DOHH2 (cell line): ENCODE measurements at regions not wholly inside any gene's neighbourhood (a gene's known extent, or its start where the extent isn't known, plus 50 kb on each side); places are given as distances from the start of the nearest gene placed in this dataset.

Experiments used
- H3F3A ChIP-seq: fragments of 200-600 bp; sonication (generic), shearing (Covaris generic); 2 replicates; pipeline ENCODE4 v1.6.0; 2016; ENCODE audit warnings: antibody characterized with exemption, mild to moderate bottlenecking; ENCODE audit not compliant: control insufficient read depth, insufficient read depth
- H3K27ac ChIP-seq: fragments of 200-600 bp; sonication (generic); 2 replicates; pipeline ENCODE4 v1.5.1; 2014; ENCODE audit warnings: low read depth, mild to moderate bottlenecking, low read length, moderate library complexity
- H3K27me3 ChIP-seq: fragments of 200-600 bp; sonication (generic); 2 replicates; pipeline ENCODE4 v1.6.1; 2014; ENCODE audit warnings: mild to moderate bottlenecking, low read length, mixed read lengths; ENCODE audit not compliant: control insufficient read depth
- H3K36me3 ChIP-seq: fragments of 200-600 bp; sonication (generic); 2 replicates; pipeline ENCODE4 v1.6.1; 2014; ENCODE audit warnings: mild to moderate bottlenecking, low read length, moderate library complexity, mixed read lengths; ENCODE audit not compliant: control insufficient read depth
- H3K4me1 ChIP-seq: fragments of 200-600 bp; sonication (generic); 2 replicates; pipeline ENCODE4 v1.6.1; 2014; ENCODE audit warnings: mild to moderate bottlenecking, low read length, mixed read lengths; ENCODE audit not compliant: control insufficient read depth
- H3K4me2 ChIP-seq: fragments of 200-600 bp; sonication (generic); 2 replicates; pipeline ENCODE4 v1.6.0; 2014; ENCODE audit warnings: mild to moderate bottlenecking, low read length, moderate library complexity
- H3K4me3 ChIP-seq: fragments of 200-600 bp; sonication (generic); 2 replicates; pipeline ENCODE4 v1.5.1; 2014; ENCODE audit warnings: mild to moderate bottlenecking, low read length, mixed read lengths
- H3K79me2 ChIP-seq: fragments of 200-600 bp; sonication (generic); 2 replicates; pipeline ENCODE4 v1.6.1; 2014; ENCODE audit warnings: mild to moderate bottlenecking, low read length, mixed read lengths; ENCODE audit not compliant: control insufficient read depth
- H3K9me2 ChIP-seq: fragments of 200-600 bp; sonication (generic); replicated peaks from 2 replicates; pipeline ENCODE4 v1.6.1; 2014; ENCODE audit warnings: mild to moderate bottlenecking, low read length, mixed read lengths; ENCODE audit not compliant: control insufficient read depth
- H3K9me3 ChIP-seq: fragments of 200-600 bp; sonication (generic); 2 replicates; pipeline ENCODE4 v1.6.1; 2014; ENCODE audit warnings: antibody characterized with exemption, low read length, mixed read lengths; ENCODE audit not compliant: control insufficient read depth, insufficient read depth
- H4K20me1 ChIP-seq: fragments of 200-600 bp; sonication (generic); 2 replicates; pipeline ENCODE4 v1.6.0; 2014; ENCODE audit warnings: low read depth, mild to moderate bottlenecking, antibody characterized with exemption, low read length, moderate library complexity; ENCODE audit not compliant: control insufficient read depth, insufficient read depth
- CTCF ChIP-seq: fragments of 200-600 bp; sonication (generic); IDR thresholded peaks from one replicate; pipeline ENCODE4 v1.5.1; 2014; ENCODE audit warnings: antibody characterized with exemption, mild to moderate bottlenecking, low read depth, low read length; ENCODE audit not compliant: poor library complexity, severe bottlenecking
- EZH2phosphoT487 ChIP-seq: fragments of 200-600 bp; sonication (generic); IDR thresholded peaks from 2 replicates; pipeline ENCODE4 v1.6.1; 2017; ENCODE audit warnings: borderline replicate concordance, mild to moderate bottlenecking, antibody characterized with exemption, low read length, moderate library complexity, mixed read lengths

DNA sequence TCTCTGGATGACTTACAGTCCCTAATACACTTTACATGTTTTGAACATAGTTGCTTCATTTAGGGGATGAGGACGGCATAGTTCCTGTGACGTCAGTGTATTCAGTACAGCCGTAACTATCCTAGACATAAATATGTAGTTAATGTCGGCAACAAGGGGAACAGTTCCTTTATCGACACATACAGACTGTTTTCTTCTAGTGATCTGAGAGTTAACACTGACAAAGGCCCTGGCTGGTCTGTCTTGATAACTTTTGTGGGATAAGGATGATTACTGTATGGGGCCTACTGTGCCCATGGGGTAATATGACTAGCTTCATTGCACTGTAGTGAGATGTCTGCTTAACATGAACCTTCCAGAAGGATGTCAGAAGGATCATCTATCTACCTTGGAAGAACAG lies 131.2 kb downstream of the ZNF518B start:
- Histone ChIP-seq H3K4me1 (no peaks in the 10 kb centered on the region), H3K36me3 (no peaks in the 10 kb centered on the region), H3K27ac (no peak overlapping the region)

DNA sequence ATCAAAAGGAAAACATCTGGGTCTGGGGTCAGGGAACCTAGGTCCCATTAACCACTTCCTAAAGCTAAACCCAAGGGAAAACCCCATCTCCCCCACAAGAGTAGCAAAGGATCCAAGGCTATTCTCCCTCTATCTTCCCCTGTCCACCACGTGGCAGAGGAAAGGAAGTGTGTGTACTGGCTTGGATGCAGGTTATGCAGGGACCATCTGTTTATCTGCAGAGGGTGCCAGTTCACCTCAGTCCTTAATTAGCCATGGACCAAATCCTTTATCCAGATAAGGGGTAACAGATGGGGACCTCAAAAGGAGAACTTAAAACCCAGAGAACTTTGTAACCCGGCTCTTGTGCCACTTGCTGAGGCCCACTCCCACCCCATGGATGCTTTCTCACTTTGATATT lies 135.3 kb downstream of the ZNF518B start:
- Histone ChIP-seq H3K79me2 (no peaks in the 10 kb centered on the region), H4K20me1 (no peaks in the 10 kb centered on the region), H3K27me3 (no peaks in the 10 kb centered on the region), H3K36me3 (no peaks in the 10 kb centered on the region), H3K4me2 (no peak overlapping the region), H3F3A (no peaks in the 10 kb centered on the region), H3K27ac (no peak overlapping the region), H3K9me3 (no peaks in the 10 kb centered on the region), H3K4me1 (no peaks in the 10 kb centered on the region), H3K4me3 (no peak overlapping the region), H3K9me2 (no peaks in the 10 kb centered on the region)
- TF ChIP-seq CTCF (no peak), EZH2phosphoT487 (no peak)

More for the DNA sequence above, 131.2 kb downstream of the ZNF518B start:
- Histone ChIP-seq H3K9me3 (no peaks in the 10 kb centered on the region), H3K9me2 (no peaks in the 10 kb centered on the region), H3K4me2 (no peak overlapping the region), H3K4me3 (no peak overlapping the region), H3F3A (no peaks in the 10 kb centered on the region), H3K79me2 (no peaks in the 10 kb centered on the region), H4K20me1 (no peaks in the 10 kb centered on the region), H3K27me3 (no peaks in the 10 kb centered on the region)
- TF ChIP-seq CTCF, result no peak
- no peak for TF ChIP-seq EZH2phosphoT487

DNA sequence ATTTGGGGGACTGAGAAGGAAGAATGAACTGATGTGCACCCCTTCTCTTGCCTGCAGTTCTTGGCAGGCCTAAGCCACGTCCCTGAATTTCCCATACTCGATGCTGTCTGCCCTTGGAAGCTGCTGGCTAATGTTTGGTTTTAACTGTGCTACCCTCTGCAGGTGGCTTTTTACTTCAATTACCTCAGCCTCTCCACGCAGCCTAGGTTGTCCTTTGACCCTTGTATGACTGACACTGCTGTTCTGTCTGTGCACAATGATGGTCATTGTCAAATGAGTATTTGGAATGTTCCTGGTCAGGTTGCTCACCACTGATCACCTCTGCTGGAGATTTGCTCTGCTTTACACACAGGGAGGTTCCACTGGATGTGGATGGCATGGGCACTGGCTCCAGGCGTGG lies 137.1 kb downstream of the ZNF518B start:
- H3K9me2 ChIP-seq, result no peaks in the 10 kb centered on the region
- TF ChIP-seq CTCF (no peak), EZH2phosphoT487 (no peak)
- H3K4me2 ChIP-seq, result no peak overlapping the region
- H3K4me3 ChIP-seq, result no peak overlapping the region
- no peaks in the 10 kb centered on the region for H3K79me2 ChIP-seq
- H3K27me3 ChIP-seq, result no peaks in the 10 kb centered on the region
- H4K20me1 ChIP-seq, result no peaks in the 10 kb centered on the region
- H3K36me3 ChIP-seq, result no peaks in the 10 kb centered on the region
- no peak overlapping the region for H3K27ac ChIP-seq
- no peaks in the 10 kb centered on the region for H3K9me3 ChIP-seq
- no peaks in the 10 kb centered on the region for H3F3A ChIP-seq
- H3K4me1 ChIP-seq, result no peaks in the 10 kb centered on the region

- no peaks in the 10 kb centered on the region for H3K4me1 ChIP-seq
- H3F3A ChIP-seq, result no peaks in the 10 kb centered on the region
- no peaks in the 10 kb centered on the region for H3K79me2 ChIP-seq
- no peaks in the 10 kb centered on the region for H3K9me3 ChIP-seq
- no peaks in the 10 kb centered on the region for H3K36me3 ChIP-seq
- H3K4me2 ChIP-seq, result no peak overlapping the region
- no peaks in the 10 kb centered on the region for H3K9me2 ChIP-seq
- H3K27me3 ChIP-seq, result no peaks in the 10 kb centered on the region
- no peaks in the 10 kb centered on the region for H4K20me1 ChIP-seq
- no peak for TF ChIP-seq EZH2phosphoT487
- TF ChIP-seq CTCF, result no peak
- H3K27ac ChIP-seq, result no peak overlapping the region
- H3K4me3 ChIP-seq, result no peak overlapping the region
Measured at GRCh38 chr4:10317345-10317744, 139.9 kb downstream of the ZNF518B start.
